H1 (cell line): ENCODE measurements at regions not wholly inside any gene's neighbourhood (a gene's known extent, or its start where the extent isn't known, plus 50 kb on each side); places are given as distances from the start of the nearest gene placed in this dataset.

Experiments
- CTCF ChIA-PET: fragments of 300-600 bp; sonication (Branson Sonifier 250); formaldehyde crosslinking; loops from one replicate; lab custom pipeline; 2021; ENCODE audit not compliant: partially characterized antibody; lab: Charles Lee
- POLR2A ChIA-PET: fragments of 300-600 bp; sonication (Branson Sonifier 250); formaldehyde crosslinking; loops from one replicate; lab custom pipeline; 2021; ENCODE audit warnings: inconsistent platforms; ENCODE audit not compliant: partially characterized antibody; lab: Charles Lee
- DNase-seq, 2 experiments: peaks; one replicate each; pipeline versions ENCODE4 v3.0.0 to v3.0.0-alpha.2; 2010 to 2022; ENCODE audit warnings: low spot score in 2 of 2, low read depth in 1 of 2, mixed read lengths in 1 of 2
- FAIRE-seq: peaks from 2 replicates; lab custom pipeline; 2011; peaks lifted over from hg19 to GRCh38; lab: Jason Lieb, UNC
- H2AFZ ChIP-seq: 2 replicates; pipeline ENCODE4 v1.8.1; 2012; ENCODE audit warnings: low read length, inconsistent platforms
- H2AK5ac ChIP-seq: 2 replicates; pipeline ENCODE4 v1.6.1; 2013; ENCODE audit warnings: low read depth, low read length
- H2BK120ac ChIP-seq: replicated peaks from 2 replicates; pipeline ENCODE3; 2013; ENCODE audit warnings: low read depth, low read length, inconsistent platforms
- H2BK12ac ChIP-seq: 2 replicates; pipeline ENCODE4 v1.6.1; 2013; ENCODE audit warnings: low read depth, low read length
- H2BK15ac ChIP-seq: 2 replicates; pipeline ENCODE4 v1.6.1; 2013; ENCODE audit warnings: low read length
- H2BK20ac ChIP-seq: 2 replicates; pipeline ENCODE4 v1.6.1; 2013; ENCODE audit warnings: low read length
- H2BK5ac ChIP-seq: 2 replicates; pipeline ENCODE4 v1.6.1; 2013; ENCODE audit warnings: low read depth, low read length
- H3K14ac ChIP-seq: 2 replicates; pipeline ENCODE4 v1.6.1; 2013; ENCODE audit warnings: inconsistent platforms; ENCODE audit not compliant: insufficient read length
- H3K18ac ChIP-seq: 2 replicates; pipeline ENCODE4 v1.6.1; 2013; ENCODE audit warnings: low read length; ENCODE audit errors: extremely low read depth
- H3K23ac ChIP-seq: 2 replicates; pipeline ENCODE4 v1.6.1; 2013; ENCODE audit warnings: inconsistent platforms; ENCODE audit not compliant: insufficient read length
- H3K23me2 ChIP-seq: 2 replicates; pipeline ENCODE4 v1.6.1; 2013; ENCODE audit warnings: low read depth, low read length
- H3K27ac ChIP-seq: 2 replicates; pipeline ENCODE4 v1.6.1; 2011; ENCODE audit warnings: low read depth, low read length, inconsistent platforms
- H3K27me3 ChIP-seq, 4 experiments: replicated peaks in 1 of 4; 1 replicate in 1 of 4; 2 replicates in 3 of 4; pipeline versions ENCODE4 v1.6.1 to v1.8.1; 2011 to 2013; ENCODE audit warnings: low read length in 3 of 4, mild to moderate bottlenecking in 3 of 4, inconsistent platforms in 2 of 4, mixed read lengths in 2 of 4, moderate library complexity in 1 of 4; ENCODE audit not compliant: control insufficient read depth in 3 of 4, insufficient read depth in 3 of 4; ENCODE audit errors: extremely low read depth in 1 of 4
- H3K36me3 ChIP-seq, 4 experiments: 2 replicates each; pipeline versions ENCODE4 v1.6.1 to v1.8.1; 2011 to 2013; ENCODE audit warnings: mild to moderate bottlenecking in 4 of 4, low read length in 3 of 4, moderate library complexity in 2 of 4, control low read depth in 1 of 4, inconsistent platforms in 1 of 4; ENCODE audit not compliant: insufficient read depth in 4 of 4, control insufficient read depth in 2 of 4
- H3K4ac ChIP-seq: replicated peaks from 2 replicates; pipeline ENCODE3; 2013; ENCODE audit warnings: low read length, low read depth, mixed read lengths, inconsistent platforms; ENCODE audit not compliant: insufficient read length
- H3K4me1 ChIP-seq, 4 experiments: replicated peaks in 1 of 4; 1 replicate in 1 of 4; 2 replicates in 3 of 4; pipeline versions ENCODE4 v1.6.1 to v1.8.1; 2011 to 2013; ENCODE audit warnings: low read length in 3 of 4, inconsistent platforms in 2 of 4, mixed read lengths in 1 of 4; ENCODE audit not compliant: insufficient read depth in 4 of 4, control insufficient read depth in 3 of 4
- H3K4me2 ChIP-seq, 2 experiments: 2 replicates each; pipeline versions ENCODE4 v1.6.1 to v1.8.1; 2011 to 2013; ENCODE audit warnings: low read depth in 2 of 2, low read length in 2 of 2, control low read depth in 1 of 2, inconsistent platforms in 1 of 2, mild to moderate bottlenecking in 1 of 2; ENCODE audit not compliant: insufficient read depth in 1 of 2
- H3K4me3 ChIP-seq, 4 experiments: fragments of 200-600, 300-600 bp in 1 of 4; sonication (generic), shearing (Covaris generic), sonication (Bioruptor Twin) in 1 of 4; 2 replicates each; pipeline versions ENCODE4 v1.5.1 to v1.8.1; 2011 to 2016; ENCODE audit warnings: low read length in 4 of 4, low read depth in 3 of 4, control low read depth in 2 of 4, inconsistent platforms in 2 of 4, mild to moderate bottlenecking in 2 of 4, mixed read lengths in 1 of 4, moderate library complexity in 1 of 4; ENCODE audit not compliant: insufficient read depth in 2 of 4; ENCODE audit errors: extremely low read depth in 1 of 4
- H3K56ac ChIP-seq: replicated peaks from 2 replicates; pipeline ENCODE3; 2013; ENCODE audit warnings: low read depth, mild to moderate bottlenecking, mixed read lengths, low read length, inconsistent platforms; ENCODE audit not compliant: insufficient read length
- H3K79me1 ChIP-seq: 2 replicates; pipeline ENCODE4 v1.6.1; 2013; ENCODE audit warnings: low read depth, low read length, control low read depth
- H3K79me2 ChIP-seq, 2 experiments: 2 replicates each; pipeline versions ENCODE4 v1.6.1 to v1.8.1; 2012 to 2013; ENCODE audit warnings: low read length in 2 of 2, mild to moderate bottlenecking in 2 of 2, inconsistent platforms in 1 of 2; ENCODE audit not compliant: insufficient read depth in 2 of 2, control insufficient read depth in 1 of 2
- H3K9ac ChIP-seq, 4 experiments: replicated peaks in 1 of 4; 1 replicate in 1 of 4; 2 replicates in 3 of 4; pipeline versions ENCODE4 v1.6.1 to v1.8.1; 2011 to 2013; ENCODE audit warnings: low read depth in 3 of 4, low read length in 3 of 4, control low read depth in 2 of 4, mild to moderate bottlenecking in 2 of 4, moderate library complexity in 2 of 4, inconsistent platforms in 1 of 4; ENCODE audit errors: extremely low read depth in 1 of 4
- H3K9me3 ChIP-seq, 2 experiments: 2 replicates each; pipeline versions ENCODE4 v1.6.1 to v1.8.1; 2012 to 2013; ENCODE audit warnings: mild to moderate bottlenecking in 2 of 2, moderate library complexity in 2 of 2, control low read depth in 1 of 2, inconsistent platforms in 1 of 2, low read depth in 1 of 2, low read length in 1 of 2, mixed read lengths in 1 of 2; ENCODE audit not compliant: insufficient read depth in 2 of 2
- H4K20me1 ChIP-seq, 2 experiments: replicated peaks in 1 of 2; 2 replicates each; pipeline versions ENCODE3 to v1.8.1; 2011 to 2013; ENCODE audit warnings: inconsistent platforms in 2 of 2, low read length in 2 of 2, mild to moderate bottlenecking in 1 of 2; ENCODE audit not compliant: insufficient read depth in 2 of 2, control insufficient read depth in 1 of 2
- H4K5ac ChIP-seq: 2 replicates; pipeline ENCODE4 v1.6.1; 2013; ENCODE audit warnings: low read length, low read depth, mixed read lengths, inconsistent platforms; ENCODE audit not compliant: insufficient read length
- H4K8ac ChIP-seq: 2 replicates; pipeline ENCODE4 v1.8.0; 2013; ENCODE audit warnings: mild to moderate bottlenecking, moderate library complexity, low read length, inconsistent platforms; ENCODE audit not compliant: insufficient read depth; ENCODE audit errors: extremely low read depth
- H4K91ac ChIP-seq: replicated peaks from 2 replicates; pipeline ENCODE3; 2013; ENCODE audit warnings: low read length, mixed read lengths, inconsistent platforms; ENCODE audit not compliant: insufficient read length
- TEAD4 ChIP-seq: IDR thresholded peaks from 2 replicates; pipeline ENCODE4 v1.6.1; 2012; ENCODE audit warnings: low read depth, low read length, inconsistent platforms, mixed read lengths
- WGBS, 2 experiments: shearing (Covaris generic) in 1 of 2; methylation state at CpG; one replicate each; pipeline versions ENCODE4 v1.1.6 to v1.1.7; 2013 to 2015; ENCODE audit warnings: low lambda C conversion rate in 2 of 2, mixed read lengths in 2 of 2, inconsistent platforms in 1 of 2, low coverage in 1 of 2, missing lambda C conversion rate in 1 of 2; ENCODE audit not compliant: insufficient replicate concordance in 2 of 2, insufficient coverage in 1 of 2, insufficient read length in 1 of 2; ENCODE audit errors: extremely low coverage in 1 of 2, missing lambda C conversion rate in 1 of 2; 5-methylcytosine and 5-hydroxymethylcytosine counted together

DNA sequence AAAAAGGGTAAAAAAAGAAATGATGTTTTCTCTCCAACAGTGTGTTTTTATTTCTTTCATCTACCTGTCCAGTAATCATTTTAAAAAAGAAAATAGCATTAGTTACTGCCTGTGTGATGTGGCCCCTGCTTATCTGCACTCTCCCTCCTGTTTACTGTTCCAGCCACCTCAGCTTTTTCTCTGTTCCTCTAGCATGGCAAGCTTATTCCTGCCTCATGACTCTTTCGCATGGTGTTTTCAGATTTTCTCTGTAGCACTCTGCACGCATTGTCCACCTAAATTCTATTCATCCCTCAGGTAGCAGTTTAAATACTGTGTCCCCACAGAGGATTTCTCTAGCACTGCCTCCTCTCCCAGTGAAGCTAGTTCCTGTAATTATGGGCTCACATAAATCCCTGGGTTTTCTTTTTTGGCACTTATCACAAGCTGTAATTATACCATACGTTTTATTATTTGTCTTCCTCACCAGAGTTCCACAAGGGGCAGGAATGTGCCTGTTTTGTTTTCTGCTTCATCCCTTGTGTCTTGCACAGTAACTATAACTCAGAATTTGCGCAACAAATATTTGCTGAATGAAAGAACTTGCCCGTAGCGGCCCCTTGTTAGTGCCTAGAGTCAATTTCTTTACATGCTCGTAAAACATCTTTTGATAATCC, 51.4 kb upstream of the LRIG2 start:
- H3K27ac ChIP-seq = no peak overlapping the region
- no peak overlapping the region for H2AFZ ChIP-seq
- H3K27me3 ChIP-seq = no peaks in the 10 kb centered on the region
- no peak overlapping the region for H2AK5ac ChIP-seq
- no peaks in the 10 kb centered on the region for H3K36me3 ChIP-seq
- no peak overlapping the region for H3K9ac ChIP-seq
- H3K4me3 ChIP-seq = no peak overlapping the region
- peaks cover 0 to 11% (median 2%) of the 10 kb centered on the region in 4 experiments; a peak in 4 of 7 replicates for H3K4me1 ChIP-seq
- no peaks in the 10 kb centered on the region for H3K79me1 ChIP-seq
- H2BK120ac ChIP-seq = no peak overlapping the region
- WGBS, 2 experiments = 91% methylated on average over 7 of the region's 7 CpGs; no CpG with 5 or more reads in 1 of the 2 experiments
- H2BK15ac ChIP-seq = no peak overlapping the region
- H4K91ac ChIP-seq = no peak overlapping the region
- no peaks in the 10 kb centered on the region for H4K20me1 ChIP-seq
- no peaks in the 10 kb centered on the region for H3K9me3 ChIP-seq
- no peak overlapping the region for H4K8ac ChIP-seq
- H3K14ac ChIP-seq = no peak overlapping the region
- FAIRE-seq (no peak), DNase-seq (no peak)
- POLR2A ChIA-PET = interaction anchor here (0.6 to 2.4 kb wide), 3 partner anchors 55 to 336 kb away, joined by 3 to 6 read pairs (median 4); no protein-coding TSS in a partner anchor
- H3K18ac ChIP-seq = no peak overlapping the region
- H2BK12ac ChIP-seq = no peak overlapping the region
- no peak overlapping the region for H2BK20ac ChIP-seq
- no peaks in the 10 kb centered on the region for H3K79me2 ChIP-seq
- no peak overlapping the region for H2BK5ac ChIP-seq
- H4K5ac ChIP-seq = no peak overlapping the region
- no peak overlapping the region for H3K4me2 ChIP-seq
- H3K56ac ChIP-seq = no peak overlapping the region
- CTCF ChIA-PET = interaction anchor here (0.6 to 2.1 kb wide), 4 partner anchors 21 to 97 kb away, joined by 3 to 8 read pairs (median 4); partner anchors contain the start of gene LRIG2
- no peak overlapping the region for H3K4ac ChIP-seq
- no peak overlapping the region for H3K23ac ChIP-seq
- no peaks in the 10 kb centered on the region; the same call in 1 of the 2 replicates for H3K23me2 ChIP-seq
- no peak for TF ChIP-seq TEAD4
